B cell (primary cell): ENCODE measurements at regions not wholly inside any gene's neighbourhood (a gene's known extent, or its start where the extent isn't known, plus 50 kb on each side); places are given as distances from the start of the nearest gene placed in this dataset.

ENCODE experiments used
- ATAC-seq: fragments of 200-7000 bp; cut with Tn5 transposase; one replicate; pipeline ENCODE4 v1.10.0; 2021; ENCODE audit warnings: low read depth, mild to moderate bottlenecking, moderate number of reproducible peaks, moderate library complexity
- CTCF ChIA-PET: fragments of 350-600 bp; sonication (Branson Sonifier 250); formaldehyde crosslinking; loops from one replicate; lab custom pipeline; 2021; ENCODE audit warnings: antibody characterized with exemption, inconsistent platforms; lab: Charles Lee
- POLR2A ChIA-PET: fragments of 350-600 bp; sonication (Branson Sonifier 250); formaldehyde crosslinking; loops from one replicate; lab custom pipeline; 2021; ENCODE audit warnings: antibody characterized with exemption; lab: Charles Lee
- DNase-seq: peaks from one replicate; pipeline ENCODE4 v3.0.0; 2013
- H2AFZ ChIP-seq: 2 replicates; pipeline ENCODE4 v1.6.1; 2012; ENCODE audit warnings: mild to moderate bottlenecking, low read depth, low read length; ENCODE audit not compliant: insufficient read depth, poor library complexity, severe bottlenecking
- H3K27ac ChIP-seq, 2 donors: 1 replicate in 1 of 2; 2 replicates in 1 of 2; pipeline ENCODE4 v1.5.1; 2012 to 2013; ENCODE audit warnings: low read length in 2 of 2, mild to moderate bottlenecking in 2 of 2, moderate library complexity in 1 of 2
- H3K27me3 ChIP-seq, 4 experiments: fragments of 200-600 bp in 1 of 4; sonication (generic) in 1 of 4; replicated peaks in 1 of 4; 1 replicate in 2 of 4; 2 replicates in 2 of 4; pipeline versions ENCODE4 v1.6.1 to v1.7.0; 2013 to 2016; ENCODE audit warnings: low read length in 3 of 4, mild to moderate bottlenecking in 2 of 4, mixed read lengths in 1 of 4, moderate library complexity in 1 of 4; ENCODE audit not compliant: insufficient read depth in 4 of 4, control insufficient read depth in 3 of 4; ENCODE audit errors: control extremely low read depth in 1 of 4
- H3K36me3 ChIP-seq, 2 experiments: replicated peaks in 1 of 2; 1 replicate in 1 of 2; 2 replicates in 1 of 2; pipeline versions ENCODE4 v1.6.1 to v1.7.1; 2013; ENCODE audit warnings: low read length in 1 of 2; ENCODE audit not compliant: insufficient read depth in 2 of 2, control insufficient read depth in 1 of 2; ENCODE audit errors: control extremely low read depth in 1 of 2, extremely low read depth in 1 of 2
- H3K4me1 ChIP-seq, 2 donors: fragments of 200-600 bp in 1 of 2; sonication (generic) in 1 of 2; 1 replicate in 1 of 2; 2 replicates in 1 of 2; pipeline versions ENCODE4 v1.5.1 to v1.6.1; 2013 to 2017; ENCODE audit warnings: low read length in 2 of 2; ENCODE audit not compliant: control insufficient read depth in 2 of 2, insufficient read depth in 2 of 2
- H3K4me2 ChIP-seq: replicated peaks from 2 replicates; pipeline ENCODE3; 2012; ENCODE audit warnings: mild to moderate bottlenecking, low read depth, low read length; ENCODE audit not compliant: poor library complexity, severe bottlenecking
- H3K4me3 ChIP-seq, 5 experiments: fragments of 200-600 bp in 1 of 5; sonication (generic) in 1 of 5; 1 replicate in 3 of 5; 2 replicates in 2 of 5; pipeline versions ENCODE4 v1.5.1 to v1.7.0; 2011 to 2016; ENCODE audit warnings: low read length in 4 of 5, mild to moderate bottlenecking in 4 of 5, low read depth in 2 of 5, control low read depth in 1 of 5, moderate library complexity in 1 of 5; ENCODE audit not compliant: insufficient read depth in 1 of 5; ENCODE audit errors: control extremely low read depth in 1 of 5, extremely low read depth in 1 of 5
- H3K79me2 ChIP-seq: fragments of 200-600 bp; sonication (generic); one replicate; pipeline ENCODE4 v1.6.0; 2016; ENCODE audit warnings: low read length; ENCODE audit not compliant: control insufficient read depth, insufficient read depth
- H3K9ac ChIP-seq: fragments of 200-600 bp; sonication (generic); 2 replicates; pipeline ENCODE4 v1.6.1; 2017; ENCODE audit warnings: mild to moderate bottlenecking, low read length, moderate library complexity
- H3K9me3 ChIP-seq, 3 donors: one replicate each; pipeline versions ENCODE4 v1.6.1 to v1.7.1; 2013; ENCODE audit warnings: low read length in 2 of 3; ENCODE audit not compliant: control insufficient read depth in 2 of 3, insufficient read depth in 1 of 3; ENCODE audit errors: control extremely low read depth in 1 of 3
- H4K20me1 ChIP-seq: 2 replicates; pipeline ENCODE4 v1.6.0; 2012; ENCODE audit warnings: mild to moderate bottlenecking, low read length; ENCODE audit not compliant: insufficient read depth, control insufficient read depth, poor library complexity, severe bottlenecking
- H3K27ac Mint-ChIP-seq: one replicate; pipeline ENCODE4 v1.8.0; 2021; ENCODE audit warnings: mixed read lengths
- H3K27me3 Mint-ChIP-seq: one replicate; pipeline ENCODE4 v1.8.0; 2021; ENCODE audit warnings: mixed read lengths
- H3K4me1 Mint-ChIP-seq: one replicate; pipeline ENCODE4 v1.8.0; 2021; ENCODE audit warnings: mixed read lengths
- H3K4me3 Mint-ChIP-seq: one replicate; pipeline ENCODE4 v1.8.0; 2021; ENCODE audit warnings: mixed read lengths
- H3K9me3 Mint-ChIP-seq: one replicate; pipeline ENCODE4 v1.8.0; 2022; ENCODE audit warnings: mixed read lengths; ENCODE audit not compliant: insufficient read depth
- EZH2 ChIP-seq: IDR thresholded peaks from 2 replicates; pipeline ENCODE4 v1.6.1; 2012; ENCODE audit warnings: borderline replicate concordance, low read depth, mild to moderate bottlenecking, moderate library complexity, low read length; ENCODE audit not compliant: insufficient read depth, poor library complexity, severe bottlenecking
- WGBS: methylation state at CpG from one replicate; pipeline ENCODE4 v1.1.5; 2013; ENCODE audit warnings: missing lambda C conversion rate; ENCODE audit not compliant: insufficient coverage; 5-methylcytosine and 5-hydroxymethylcytosine counted together
- intact Hi-C: fragments of 100-400 bp; cut with micrococcal nuclease; formaldehyde crosslinking; loops from one replicate; pipeline ENCODE4 v1.10.0; 2022
- TF ChIP-seq, protein P1 (sequence below): fragments of 200-600 bp; IDR thresholded peaks from one replicate; pipeline ENCODE4 v1.8.0; 2022; ENCODE audit warnings: antibody characterized with exemption, mild to moderate bottlenecking

DNA sequence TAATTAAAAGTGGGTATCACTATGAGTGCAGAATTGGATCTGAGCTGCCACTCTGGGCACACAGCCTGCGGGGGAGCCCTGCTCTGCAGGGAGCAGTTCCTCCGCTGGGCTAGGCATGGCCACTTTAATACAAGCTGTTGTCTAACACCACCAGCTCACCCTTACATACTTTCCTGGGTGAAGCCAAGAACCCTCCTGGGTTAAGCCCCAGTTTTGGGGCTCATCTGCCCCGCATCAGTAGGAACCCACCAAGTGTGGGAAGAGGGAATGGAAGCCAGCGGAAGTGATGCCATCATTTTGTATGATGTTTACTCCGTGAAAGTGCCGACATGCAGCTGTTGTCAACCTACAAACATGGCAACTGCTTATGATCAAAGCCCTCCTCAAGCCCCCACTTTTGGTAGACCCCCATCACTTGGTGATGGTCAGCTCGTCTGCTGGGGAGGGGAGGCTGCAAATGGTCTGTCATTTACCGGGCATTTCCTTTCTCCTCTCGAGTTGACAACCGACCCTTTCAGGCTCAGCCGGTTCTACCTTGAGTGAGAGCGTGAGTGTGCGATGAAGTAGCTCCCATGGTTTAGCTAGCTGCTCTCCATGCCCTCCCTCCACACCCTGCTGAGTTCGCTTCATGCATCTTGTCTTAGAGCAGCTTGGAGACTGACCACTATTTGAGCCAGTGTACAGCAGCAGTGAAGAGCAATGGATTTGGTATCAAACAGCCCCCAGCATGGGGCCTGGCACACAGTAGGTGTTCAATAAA is 95.3 kb upstream of the IER5L start:
- ChIA-PET CTCF (interaction anchor here (1.1 kb wide), 1 partner anchor 131 kb away, joined by 5 read pairs; no protein-coding TSS in a partner anchor), POLR2A (no interaction called here)
- Histone ChIP-seq H3K36me3 (no peaks in the 10 kb centered on the region), H2AFZ (no peak overlapping the region), H3K27me3 (peaks cover 0 to 31% (median 11%) of the 10 kb centered on the region in 4 experiments), H3K9ac (no peak overlapping the region), H3K4me3 (no peak overlapping the region), H3K79me2 (no peaks in the 10 kb centered on the region), H3K4me1 (peaks cover 21 to 22% of the 10 kb centered on the region in 2 donors), H3K9me3 (peaks cover 0 to 9% (median 0%) of the 10 kb centered on the region in 3 donors), H3K27ac (no peak overlapping the region), H3K4me2 (no peak overlapping the region), H4K20me1 (no peaks in the 10 kb centered on the region)
- ATAC-seq (no peak), DNase-seq (no peak)
- no peak for TF ChIP-seq EZH2
- TF ChIP-seq, protein P1, sequence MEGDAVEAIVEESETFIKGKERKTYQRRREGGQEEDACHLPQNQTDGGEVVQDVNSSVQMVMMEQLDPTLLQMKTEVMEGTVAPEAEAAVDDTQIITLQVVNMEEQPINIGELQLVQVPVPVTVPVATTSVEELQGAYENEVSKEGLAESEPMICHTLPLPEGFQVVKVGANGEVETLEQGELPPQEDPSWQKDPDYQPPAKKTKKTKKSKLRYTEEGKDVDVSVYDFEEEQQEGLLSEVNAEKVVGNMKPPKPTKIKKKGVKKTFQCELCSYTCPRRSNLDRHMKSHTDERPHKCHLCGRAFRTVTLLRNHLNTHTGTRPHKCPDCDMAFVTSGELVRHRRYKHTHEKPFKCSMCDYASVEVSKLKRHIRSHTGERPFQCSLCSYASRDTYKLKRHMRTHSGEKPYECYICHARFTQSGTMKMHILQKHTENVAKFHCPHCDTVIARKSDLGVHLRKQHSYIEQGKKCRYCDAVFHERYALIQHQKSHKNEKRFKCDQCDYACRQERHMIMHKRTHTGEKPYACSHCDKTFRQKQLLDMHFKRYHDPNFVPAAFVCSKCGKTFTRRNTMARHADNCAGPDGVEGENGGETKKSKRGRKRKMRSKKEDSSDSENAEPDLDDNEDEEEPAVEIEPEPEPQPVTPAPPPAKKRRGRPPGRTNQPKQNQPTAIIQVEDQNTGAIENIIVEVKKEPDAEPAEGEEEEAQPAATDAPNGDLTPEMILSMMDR, result no peak
- H3K4me3 Mint-ChIP-seq, result no peak overlapping the region
- peaks cover 60% of the 10 kb centered on the region for H3K27me3 Mint-ChIP-seq
- 96% methylated on average over 9 of the region's 14 CpGs for WGBS
- no peak overlapping the region for H3K27ac Mint-ChIP-seq
- intact Hi-C loops, result no loop called here
- H3K4me1 Mint-ChIP-seq, result peaks cover 21% of the 10 kb centered on the region
- H3K9me3 Mint-ChIP-seq, result no peaks in the 10 kb centered on the region

DNA sequence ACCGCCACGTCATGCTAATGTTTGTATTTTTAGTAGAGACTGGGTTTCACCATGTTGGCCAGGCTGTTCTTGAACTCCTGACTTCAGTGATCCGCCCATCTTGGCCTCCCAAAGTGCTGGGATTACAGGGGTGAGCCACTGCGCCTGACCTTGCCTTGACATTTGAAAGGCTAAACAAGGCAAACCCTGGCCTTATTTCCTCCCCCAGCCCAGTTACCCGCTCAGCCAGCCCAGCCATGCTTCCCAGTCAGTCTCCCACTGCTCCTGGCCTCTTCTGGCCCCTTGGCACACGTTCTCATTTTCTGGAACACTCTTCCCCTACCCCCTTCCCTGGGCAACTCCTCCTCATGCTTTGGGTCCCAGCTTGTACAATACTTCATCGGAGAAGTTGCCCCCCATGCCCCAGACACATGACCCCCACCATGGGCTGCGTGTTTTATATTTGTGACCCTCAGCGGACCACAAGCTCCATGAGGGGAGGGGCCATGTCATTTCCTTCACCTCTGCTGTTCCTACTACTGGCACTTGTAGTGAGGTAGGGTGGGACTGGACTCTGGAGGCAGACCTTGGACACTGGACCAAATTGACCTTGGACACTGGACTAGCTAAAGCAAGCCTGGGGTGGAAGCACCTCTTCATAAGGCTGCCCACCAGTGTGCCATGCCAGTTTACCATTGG is 94.4 kb upstream of the IER5L start:
- H3K4me2 ChIP-seq, result no peak overlapping the region
- peaks cover 0 to 27% (median 11%) of the 10 kb centered on the region in 4 experiments for H3K27me3 ChIP-seq
- H3K9ac ChIP-seq, result no peak overlapping the region
- H2AFZ ChIP-seq, result no peak overlapping the region
- no peak overlapping the region for H3K27ac Mint-ChIP-seq
- no peak overlapping the region for H3K27ac ChIP-seq
- no peak for ATAC-seq
- no peak overlapping the region for H3K4me3 ChIP-seq
- DNase-seq, result no peak
- H4K20me1 ChIP-seq, result no peaks in the 10 kb centered on the region
- no peaks in the 10 kb centered on the region for H3K9me3 Mint-ChIP-seq
- ChIA-PET POLR2A (no interaction called here), CTCF (no interaction called here)
- H3K4me3 Mint-ChIP-seq, result no peak overlapping the region
- no peaks in the 10 kb centered on the region for H3K79me2 ChIP-seq
- 91% methylated on average over 4 of the region's 9 CpGs for WGBS
- H3K36me3 ChIP-seq, result no peaks in the 10 kb centered on the region
- H3K27me3 Mint-ChIP-seq, result peaks cover 58% of the 10 kb centered on the region
- H3K9me3 ChIP-seq, result peaks cover 0 to 9% (median 0%) of the 10 kb centered on the region in 3 donors
- H3K4me1 Mint-ChIP-seq, result peaks cover 21% of the 10 kb centered on the region
- intact Hi-C loops, result no loop called here
- peaks cover 21 to 22% of the 10 kb centered on the region in 2 donors for H3K4me1 ChIP-seq
- no peak for TF ChIP-seq EZH2
